Kidney (tissue), 13 donors: ENCODE measurements at regions not wholly inside any gene's neighbourhood (a gene's known extent, or its start where the extent isn't known, plus 50 kb on each side); places are given as distances from the start of the nearest gene placed in this dataset.

Source experiments
- DNase-seq, 5 donors: peaks; one replicate each; pipeline ENCODE4 v3.0.0-alpha.2; 2013 to 2020
- FAIRE-seq: peaks from 2 replicates; lab custom pipeline; 2012; peaks lifted over from hg19 to GRCh38; lab: Jason Lieb, UNC
- H3K27ac ChIP-seq, 2 donors: one replicate each; pipeline ENCODE4 v1.7.0; 2013; ENCODE audit warnings: low read depth in 2 of 2, low read length in 2 of 2, inconsistent platforms in 1 of 2
- H3K27me3 ChIP-seq: one replicate; pipeline ENCODE4 v1.7.1; 2013; ENCODE audit warnings: low read length, inconsistent platforms; ENCODE audit not compliant: control insufficient read depth, insufficient read depth
- H3K36me3 ChIP-seq, 3 donors: one replicate each; pipeline versions ENCODE4 v1.7.0 to v1.7.1; 2013; ENCODE audit warnings: low read length in 3 of 3, control low read depth in 1 of 3, inconsistent platforms in 1 of 3; ENCODE audit not compliant: insufficient read depth in 3 of 3, control insufficient read depth in 2 of 3
- H3K4me1 ChIP-seq, 3 donors: one replicate each; pipeline versions ENCODE4 v1.7.0 to v1.7.1; 2013; ENCODE audit warnings: low read length in 3 of 3, inconsistent platforms in 1 of 3, low read depth in 1 of 3; ENCODE audit not compliant: control insufficient read depth in 2 of 3, insufficient read depth in 2 of 3
- H3K4me3 ChIP-seq, 3 donors: one replicate each; pipeline versions ENCODE4 v1.7.0 to v1.8.1; 2013; ENCODE audit warnings: low read length in 3 of 3, control low read depth in 1 of 3, inconsistent platforms in 1 of 3
- H3K9ac ChIP-seq, 3 donors: one replicate each; pipeline versions ENCODE4 v1.7.0 to v1.7.1; 2013; ENCODE audit warnings: low read length in 3 of 3, control low read depth in 1 of 3, inconsistent platforms in 1 of 3
- H3K9me3 ChIP-seq, 3 donors: one replicate each; pipeline versions ENCODE4 v1.7.0 to v1.7.1; 2013; ENCODE audit warnings: low read length in 3 of 3, control low read depth in 1 of 3, inconsistent platforms in 1 of 3; ENCODE audit not compliant: control insufficient read depth in 2 of 3, insufficient read depth in 1 of 3
- CTCF ChIP-seq: IDR thresholded peaks from 3 replicates; pipeline ENCODE4 v1.5.1; 2012; ENCODE audit warnings: mild to moderate bottlenecking, moderate library complexity, borderline replicate concordance; ENCODE audit not compliant: insufficient read depth; ENCODE audit errors: extremely low read depth
- intact Hi-C: fragments of 100-400 bp; cut with DNase I; formaldehyde crosslinking; loops from one replicate; pipeline ENCODE4 v1.11.1; 2022
- donor health status: control.
- donor health status: control.
- donor health status: control.
- donor health status: control.
- donor health status: control.
- donor health status: DM: yes; HTN: yes; CAD: no.
- donor health status: Normal renal cell carcinoma (clear cell type).

DNA sequence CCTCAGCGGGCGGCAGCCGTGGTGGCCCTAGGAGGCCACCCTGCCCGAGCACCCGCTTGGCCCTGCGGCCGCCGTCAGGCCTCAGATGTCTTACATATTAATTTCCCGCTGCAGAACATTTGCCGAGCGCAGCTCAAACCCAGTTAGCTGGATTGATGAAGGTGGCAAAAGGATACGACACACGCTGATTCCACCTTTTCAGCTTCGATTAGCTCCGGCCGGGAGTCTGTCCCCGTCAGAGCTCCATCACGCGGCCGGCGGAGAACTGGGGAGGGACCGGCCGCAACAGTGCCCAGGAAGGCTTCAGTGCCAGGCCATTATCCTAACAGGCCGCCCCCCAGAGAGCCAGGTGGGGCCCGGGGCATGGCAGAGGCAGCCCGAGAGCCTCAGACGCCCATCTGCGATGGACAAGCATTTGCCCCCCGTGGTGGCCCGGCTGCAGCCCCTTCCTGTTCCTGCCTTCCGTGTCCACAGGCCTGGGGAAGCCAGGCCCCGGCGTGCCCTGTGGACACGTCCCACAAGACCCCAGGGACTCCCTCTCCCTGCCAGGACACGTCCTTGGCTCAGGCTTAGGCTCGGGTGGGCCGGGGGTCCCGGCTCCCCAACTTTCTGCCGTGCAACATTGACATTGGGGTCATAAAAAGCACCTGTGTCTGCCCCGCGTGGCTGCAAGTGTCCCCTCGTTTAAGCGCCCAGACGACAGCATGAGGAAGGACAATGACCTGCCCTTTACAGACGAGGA is 133.8 kb upstream of the NKX1-1 start:
- FAIRE-seq (no peak), DNase-seq (peak in 1 of 5 donors; percentile 56)
- Histone ChIP-seq H3K9me3 (no peaks in the 10 kb centered on the region), H3K9ac (no peak overlapping the region), H3K4me1 (no peaks in the 10 kb centered on the region), H3K36me3 (no peaks in the 10 kb centered on the region), H3K27me3 (peaks cover 2% of the 10 kb centered on the region), H3K27ac (no peak overlapping the region), H3K4me3 (no peak overlapping the region)
- no peak for TF ChIP-seq CTCF
- intact Hi-C loops = no loop called here

- H3K27me3 ChIP-seq = peaks cover 2% of the 10 kb centered on the region
- TF ChIP-seq CTCF = no peak
- peak in 4 of 5 donors; percentile 43 to 64 (median 55) for DNase-seq
These were observed 132.9 kb upstream of the NKX1-1 start for GRCh38 chr4:1538941-1539772.

DNA sequence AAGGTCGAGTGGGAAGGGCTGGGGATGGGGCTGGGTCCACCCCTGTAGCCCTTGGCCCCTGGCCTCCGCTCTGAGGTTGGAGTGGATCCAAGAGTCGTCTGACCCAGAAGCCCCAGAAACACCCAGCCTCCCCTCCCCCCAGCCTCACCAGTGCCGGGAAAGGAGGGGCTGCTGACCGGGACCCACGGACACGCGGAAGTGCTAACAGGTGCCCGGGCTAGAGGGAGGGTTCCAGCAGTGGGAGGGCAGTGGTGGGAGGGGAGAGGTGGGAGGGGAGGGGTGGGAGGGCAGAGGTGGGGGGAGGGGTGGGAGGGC is 131.8 kb upstream of the NKX1-1 start:
- intact Hi-C loops = no loop called here
- no peak for FAIRE-seq

More at GRCh38 chr4:1538941-1539772, 132.9 kb upstream of the NKX1-1 start:
- Histone ChIP-seq H3K9ac (no peak overlapping the region), H3K4me1 (no peaks in the 10 kb centered on the region), H3K9me3 (no peaks in the 10 kb centered on the region), H3K36me3 (no peaks in the 10 kb centered on the region), H3K4me3 (no peak overlapping the region), H3K27ac (no peak overlapping the region)
- no peak for FAIRE-seq
- intact Hi-C loops = no loop called here

More for the DNA sequence above, 131.8 kb upstream of the NKX1-1 start:
- H3K9me3 ChIP-seq = no peaks in the 10 kb centered on the region
- H3K27ac ChIP-seq = no peak overlapping the region
- peak in 1 of 5 donors; percentile 69 for DNase-seq
- no peaks in the 10 kb centered on the region for H3K36me3 ChIP-seq
- no peak for TF ChIP-seq CTCF
- no peak overlapping the region for H3K4me3 ChIP-seq
- H3K27me3 ChIP-seq = peaks cover 2% of the 10 kb centered on the region
- H3K9ac ChIP-seq = no peak overlapping the region
- H3K4me1 ChIP-seq = no peaks in the 10 kb centered on the region
